Small intestine (tissue), 7 donors: ENCODE measurements at regions not wholly inside any gene's neighbourhood (a gene's known extent, or its start where the extent isn't known, plus 50 kb on each side); places are given as distances from the start of the nearest gene placed in this dataset.
"Not testable (repeated sequence)": the region's sequence is repeated elsewhere in the genome, so short reads cannot be mapped to it uniquely, and the experiment has no call there.

ENCODE experiments used
- DNase-seq, 2 donors: peaks; one replicate each; pipeline versions ENCODE4 v3.0.0 to v3.0.0-alpha.2; 2013
- FAIRE-seq: peaks from 2 replicates; lab custom pipeline; 2012; peaks lifted over from hg19 to GRCh38; lab: Jason Lieb, UNC
- H3K27ac ChIP-seq, 3 donors: one replicate each; pipeline ENCODE4 v1.5.1; 2013; ENCODE audit warnings: low read length in 2 of 3, mild to moderate bottlenecking in 2 of 3, control low read depth in 1 of 3, inconsistent platforms in 1 of 3, low read depth in 1 of 3, moderate library complexity in 1 of 3
- H3K27me3 ChIP-seq, 3 donors: one replicate each; pipeline ENCODE4 v1.6.1; 2013; ENCODE audit warnings: low read length in 3 of 3, inconsistent platforms in 1 of 3; ENCODE audit not compliant: control insufficient read depth in 3 of 3, insufficient read depth in 3 of 3
- H3K36me3 ChIP-seq, 3 donors: one replicate each; pipeline ENCODE4 v1.6.1; 2013; ENCODE audit warnings: low read length in 3 of 3, inconsistent platforms in 1 of 3, low read depth in 1 of 3, mild to moderate bottlenecking in 1 of 3, moderate library complexity in 1 of 3; ENCODE audit not compliant: control insufficient read depth in 3 of 3, insufficient read depth in 2 of 3
- H3K4me1 ChIP-seq, 3 donors: one replicate each; pipeline ENCODE4 v1.6.1; 2013; ENCODE audit warnings: low read length in 2 of 3, inconsistent platforms in 1 of 3, low read depth in 1 of 3, mild to moderate bottlenecking in 1 of 3, moderate library complexity in 1 of 3; ENCODE audit not compliant: control insufficient read depth in 3 of 3, insufficient read depth in 2 of 3
- H3K4me3 ChIP-seq, 3 donors: one replicate each; pipeline ENCODE4 v1.5.1; 2013; ENCODE audit warnings: low read length in 3 of 3, control low read depth in 1 of 3, inconsistent platforms in 1 of 3, low read depth in 1 of 3, mild to moderate bottlenecking in 1 of 3, moderate library complexity in 1 of 3
- H3K9me3 ChIP-seq, 2 donors: one replicate each; pipeline ENCODE4 v1.6.1; 2013; ENCODE audit warnings: low read depth in 1 of 2, low read length in 1 of 2; ENCODE audit not compliant: control insufficient read depth in 2 of 2, insufficient read depth in 1 of 2
- WGBS, 3 donors: extraction: QIAGEN DNeasy Blood & Tissue Kit; methylation state at CpG; one replicate each; pipeline ENCODE4 v1.1.7; 2013; 5-methylcytosine and 5-hydroxymethylcytosine counted together
- donor health status: healthy with polysubstance abuse.
- donor health status: control.
- donor health status: control.
- donor health status: Bipolar disorder and iron deficiency.
- donor health status: healthy.

DNA sequence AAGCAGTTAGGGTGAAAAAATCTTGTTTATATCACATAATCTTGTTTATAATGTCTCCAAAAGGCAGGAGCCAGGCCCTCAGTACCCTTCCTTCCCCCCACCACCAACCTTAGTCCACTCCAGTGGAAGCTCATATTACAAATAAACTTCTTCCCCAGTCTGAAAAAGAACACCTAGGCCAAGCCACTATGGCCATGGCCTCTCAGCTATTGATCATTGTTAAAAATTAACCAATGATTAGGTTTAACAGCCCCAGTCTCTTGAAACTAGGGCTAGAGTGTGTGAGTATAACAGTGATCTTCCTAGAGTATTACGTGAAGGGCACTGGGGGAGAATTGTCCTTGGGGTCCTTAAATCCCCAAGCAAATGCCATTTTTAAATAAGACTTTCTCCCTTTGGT, 411.9 kb upstream of the EDA2R start:
- Histone ChIP-seq H3K4me3 (no peak overlapping the region), H3K27ac (no peak overlapping the region), H3K4me1 (no peaks in the 10 kb centered on the region), H3K36me3 (no peaks in the 10 kb centered on the region), H3K9me3 (no peaks in the 10 kb centered on the region), H3K27me3 (no peaks in the 10 kb centered on the region)
- DNase-seq (no peak), FAIRE-seq (no peak)
- WGBS, 3 donors = 20 to 66% (median 42%) methylated on average over 1 of the region's 1 CpG

DNA sequence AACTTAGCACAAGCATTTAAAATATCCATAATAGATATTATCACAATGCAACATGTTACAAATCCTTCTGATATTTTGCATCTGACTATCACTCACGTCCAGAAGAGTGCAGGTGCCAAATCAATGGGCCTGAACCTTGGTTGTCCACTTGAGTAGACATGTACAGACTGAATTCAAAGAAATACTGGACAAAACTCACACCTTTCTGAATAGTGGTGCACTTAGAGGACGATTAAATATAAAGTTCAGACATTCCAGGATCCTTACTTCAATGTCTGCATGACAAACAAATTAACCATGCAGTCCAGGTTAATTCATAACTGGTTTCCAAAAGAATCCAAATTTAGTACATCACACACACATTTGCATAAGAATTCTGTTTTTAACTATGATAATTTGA, 406.0 kb upstream of the EDA2R start:
- Histone ChIP-seq H3K9me3 (no peaks in the 10 kb centered on the region), H3K27ac (no peak overlapping the region), H3K36me3 (no peaks in the 10 kb centered on the region), H3K4me3 (no peak overlapping the region), H3K27me3 (no peaks in the 10 kb centered on the region), H3K4me1 (no peaks in the 10 kb centered on the region)
- WGBS, 3 donors = 23 to 43% (median 28%) methylated on average over 2 of the region's 2 CpGs
- no peak for DNase-seq
- no peak for FAIRE-seq

DNA sequence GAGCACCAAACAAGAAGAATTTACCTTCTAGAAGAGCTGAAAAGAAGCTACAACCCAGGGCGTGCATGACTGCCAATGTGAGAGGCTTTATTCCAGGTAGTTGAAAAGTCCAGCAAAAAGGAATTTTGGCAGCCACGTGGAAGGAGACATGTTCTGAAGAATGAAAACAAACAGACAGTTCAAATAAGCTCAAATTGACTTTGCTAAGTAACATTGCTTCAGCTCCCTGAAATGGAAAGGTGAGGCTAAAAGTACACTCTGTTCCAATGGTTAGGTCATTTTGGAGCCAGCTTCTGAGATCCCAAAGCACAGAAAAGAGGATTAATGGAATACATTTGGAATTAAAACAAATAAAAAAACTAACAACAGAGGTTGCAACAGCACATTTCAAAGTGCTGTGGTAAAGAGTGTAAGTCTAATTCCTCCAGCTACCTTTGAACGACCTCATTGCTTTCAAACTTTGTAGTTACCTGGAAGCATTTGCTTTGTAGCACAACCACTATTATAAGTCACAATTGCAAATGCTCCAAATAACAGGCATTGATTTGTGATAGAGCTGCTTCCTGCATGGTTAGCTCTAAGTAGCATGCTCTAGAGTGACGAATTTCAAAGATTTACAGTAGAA, 405.3 kb upstream of the EDA2R start:
- Histone ChIP-seq H3K4me1 (no peaks in the 10 kb centered on the region), H3K9me3 (no peaks in the 10 kb centered on the region), H3K27me3 (no peaks in the 10 kb centered on the region), H3K4me3 (no peak overlapping the region), H3K27ac (no peak overlapping the region), H3K36me3 (no peaks in the 10 kb centered on the region)
- no peak for FAIRE-seq
- WGBS, 3 donors = 25 to 47% (median 35%) methylated on average over 4 of the region's 4 CpGs
- DNase-seq = no peak

DNA sequence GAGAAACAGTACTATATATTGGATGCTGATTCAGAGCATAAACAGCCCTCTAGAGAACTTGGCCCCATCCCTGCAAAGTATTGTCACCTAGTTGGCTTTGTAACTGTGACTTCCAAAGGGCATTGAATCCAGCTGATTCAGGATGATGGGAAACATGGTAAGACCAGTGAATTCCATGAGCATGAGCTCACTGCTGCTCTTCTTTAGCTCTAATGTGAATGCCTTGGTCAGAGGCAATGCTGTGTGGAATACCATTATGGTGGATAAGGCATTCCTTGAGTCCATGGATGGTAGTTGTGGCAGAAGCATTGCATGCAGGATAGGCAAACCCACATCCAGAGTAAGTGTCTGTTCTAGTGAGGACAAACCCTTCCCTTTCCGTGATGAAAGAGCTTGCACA, 365.6 kb upstream of the EDA2R start:
- no peaks in the 10 kb centered on the region for H3K36me3 ChIP-seq
- no peaks in the 10 kb centered on the region for H3K27me3 ChIP-seq
- no peak overlapping the region for H3K4me3 ChIP-seq
- 63 to 86% (median 73%) methylated on average over 1 of the region's 1 CpG for WGBS, 3 donors
- DNase-seq (no peak), FAIRE-seq (no peak)
- H3K27ac ChIP-seq = no peak overlapping the region
- H3K9me3 ChIP-seq = peaks cover 0 to 17% of the 10 kb centered on the region in 2 donors
- H3K4me1 ChIP-seq = no peaks in the 10 kb centered on the region

DNA sequence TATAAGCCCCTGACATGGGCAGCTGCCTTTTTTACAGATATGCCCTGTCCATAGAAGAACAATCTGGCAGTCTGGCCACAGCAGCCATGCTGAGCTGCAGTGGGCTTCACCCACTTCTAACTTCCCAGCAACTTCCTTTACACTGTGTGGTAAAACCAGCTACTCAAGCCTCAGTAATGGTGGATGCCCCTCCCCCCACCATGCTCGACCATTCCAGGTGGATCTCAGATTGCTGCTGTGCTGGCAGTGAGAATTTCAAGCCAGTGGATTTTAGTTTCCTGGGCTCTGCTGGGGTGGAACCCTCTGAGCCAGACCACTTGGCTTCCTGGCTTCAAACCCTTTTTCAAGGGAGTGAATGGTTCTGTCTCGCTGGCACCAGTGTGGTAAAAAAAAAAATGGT, 355.9 kb upstream of the EDA2R start:
- FAIRE-seq = no peak
- Histone ChIP-seq H3K4me1 (no peaks in the 10 kb centered on the region), H3K36me3 (no peaks in the 10 kb centered on the region), H3K27me3 (no peaks in the 10 kb centered on the region), H3K9me3 (peaks cover 0 to 4% of the 10 kb centered on the region in 2 donors), H3K27ac (no peak overlapping the region), H3K4me3 (no peak overlapping the region)
- no peak for DNase-seq
- 29 to 39% (median 31%) methylated on average over 2 of the region's 2 CpGs for WGBS, 3 donors

DNA sequence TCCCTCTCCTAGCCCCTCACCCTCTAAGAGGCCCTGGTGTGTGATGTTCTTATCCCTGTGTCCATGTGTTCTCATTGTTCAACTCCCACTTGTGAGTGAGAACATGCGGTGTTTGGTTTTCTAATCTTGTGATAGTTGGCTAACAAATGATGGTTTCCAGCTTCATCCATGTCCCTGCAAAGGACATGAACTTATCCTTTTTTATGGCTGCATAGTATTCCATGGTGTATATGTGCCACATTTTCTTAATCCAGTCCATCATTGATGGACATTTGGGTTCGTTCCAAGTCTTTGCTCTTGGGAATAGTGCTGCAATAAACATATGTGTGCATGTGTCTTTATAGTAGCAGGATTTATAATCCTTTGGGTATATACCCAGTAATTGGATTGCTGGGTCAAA, 353.2 kb upstream of the EDA2R start:
- not testable (repeated sequence) for H3K27me3 ChIP-seq, H3K9me3 ChIP-seq, H3K27ac ChIP-seq, FAIRE-seq, H3K4me3 ChIP-seq, H3K4me1 ChIP-seq, H3K36me3 ChIP-seq, DNase-seq
- 64 to 80% (median 73%) methylated on average over 2 of the region's 2 CpGs for WGBS, 3 donors

DNA sequence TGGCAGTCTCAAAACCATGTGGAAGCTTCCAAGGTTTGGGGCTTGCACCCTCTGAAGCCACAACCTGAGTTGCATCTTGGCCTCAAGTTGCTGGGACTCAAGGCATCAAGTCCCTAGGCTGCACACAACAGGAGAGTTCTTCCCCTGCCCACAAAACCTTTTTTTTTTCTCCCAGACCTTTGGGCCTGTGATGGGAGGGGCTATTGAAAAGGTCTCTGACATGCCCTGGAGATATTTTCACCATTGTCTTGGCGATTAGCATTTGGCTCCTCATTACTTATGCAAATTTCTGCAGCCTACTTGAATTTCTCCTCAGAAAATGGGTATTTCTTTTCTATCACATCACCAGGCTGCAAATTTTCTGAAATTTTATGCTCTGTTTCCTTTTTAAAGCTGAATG, 349.5 kb upstream of the EDA2R start:
- H3K36me3 ChIP-seq = no peaks in the 10 kb centered on the region
- DNase-seq (no peak), FAIRE-seq (no peak)
- no peaks in the 10 kb centered on the region for H3K4me1 ChIP-seq
- no peaks in the 10 kb centered on the region for H3K27me3 ChIP-seq
- 21 to 63% (median 44%) methylated on average over 1 of the region's 1 CpG for WGBS, 3 donors
- H3K27ac ChIP-seq = no peak overlapping the region
- H3K4me3 ChIP-seq = no peak overlapping the region
- H3K9me3 ChIP-seq = peaks cover 0 to 7% of the 10 kb centered on the region in 2 donors

DNA sequence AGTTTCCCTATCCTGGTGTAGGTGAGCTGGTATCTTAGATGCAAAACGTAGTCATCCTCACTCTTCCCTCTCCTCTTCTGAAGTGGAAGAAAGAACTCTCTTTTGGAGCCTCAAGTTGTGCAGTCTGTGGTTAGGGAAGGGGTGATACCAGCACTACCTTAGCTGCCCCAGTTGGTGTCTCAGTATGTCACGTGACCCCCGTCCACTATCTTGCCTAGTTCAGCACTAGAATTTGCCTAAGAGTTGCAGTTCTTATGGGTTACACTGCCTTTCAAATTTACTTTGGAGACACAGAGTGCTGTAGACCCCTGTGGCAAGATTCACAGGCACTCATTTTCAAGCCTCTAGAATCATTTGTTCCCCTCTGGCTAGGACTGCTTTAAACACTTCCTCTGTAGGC, 322.8 kb upstream of the EDA2R start:
- no peak for DNase-seq
- WGBS, 3 donors = 65 to 79% (median 68%) methylated on average over 3 of the region's 3 CpGs
- Histone ChIP-seq H3K4me1 (no peaks in the 10 kb centered on the region), H3K4me3 (no peak overlapping the region), H3K27ac (no peak overlapping the region), H3K27me3 (no peaks in the 10 kb centered on the region), H3K9me3 (peaks cover 0 to 5% of the 10 kb centered on the region in 2 donors), H3K36me3 (no peaks in the 10 kb centered on the region)
- FAIRE-seq = no peak

DNA sequence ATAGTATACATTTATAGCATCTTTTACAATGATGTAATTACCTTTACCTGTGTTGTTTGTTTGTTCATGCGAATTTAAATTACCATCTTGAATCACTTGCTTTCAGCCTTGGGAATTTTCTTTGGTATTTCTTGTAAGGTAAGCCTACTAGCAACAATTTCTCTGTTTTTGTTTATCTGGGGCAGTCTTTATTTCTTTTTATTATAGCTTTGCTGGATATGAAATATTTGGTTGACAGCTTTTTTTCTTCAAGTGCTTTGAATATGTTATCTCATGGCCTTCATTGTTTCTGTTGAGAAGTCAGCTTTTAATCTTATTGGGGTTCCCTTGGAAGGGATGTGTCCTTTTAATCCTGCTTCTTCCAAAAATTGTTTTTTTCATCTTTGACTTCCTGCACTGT, 292.8 kb upstream of the EDA2R start:
- FAIRE-seq = no peak
- Histone ChIP-seq H3K36me3 (no peaks in the 10 kb centered on the region), H3K4me1 (no peaks in the 10 kb centered on the region), H3K27ac (no peak overlapping the region), H3K27me3 (no peaks in the 10 kb centered on the region), H3K9me3 (no peaks in the 10 kb centered on the region), H3K4me3 (no peak overlapping the region)
- DNase-seq = no peak
- 86 to 92% (median 89%) methylated on average over 1 of the region's 1 CpG for WGBS, 3 donors
